GM21381 (cell line): ENCODE measurements at regions not wholly inside any gene's neighbourhood (a gene's known extent, or its start where the extent isn't known, plus 50 kb on each side); places are given as distances from the start of the nearest gene placed in this dataset.

Experiments
- ATAC-seq: cut with Tn5 transposase; IDR thresholded peaks from one replicate; pipeline ENCODE4 v1.9.1; 2021; ENCODE audit warnings: mild to moderate bottlenecking, moderate library complexity; ENCODE audit not compliant: unreplicated experiment

DNA sequence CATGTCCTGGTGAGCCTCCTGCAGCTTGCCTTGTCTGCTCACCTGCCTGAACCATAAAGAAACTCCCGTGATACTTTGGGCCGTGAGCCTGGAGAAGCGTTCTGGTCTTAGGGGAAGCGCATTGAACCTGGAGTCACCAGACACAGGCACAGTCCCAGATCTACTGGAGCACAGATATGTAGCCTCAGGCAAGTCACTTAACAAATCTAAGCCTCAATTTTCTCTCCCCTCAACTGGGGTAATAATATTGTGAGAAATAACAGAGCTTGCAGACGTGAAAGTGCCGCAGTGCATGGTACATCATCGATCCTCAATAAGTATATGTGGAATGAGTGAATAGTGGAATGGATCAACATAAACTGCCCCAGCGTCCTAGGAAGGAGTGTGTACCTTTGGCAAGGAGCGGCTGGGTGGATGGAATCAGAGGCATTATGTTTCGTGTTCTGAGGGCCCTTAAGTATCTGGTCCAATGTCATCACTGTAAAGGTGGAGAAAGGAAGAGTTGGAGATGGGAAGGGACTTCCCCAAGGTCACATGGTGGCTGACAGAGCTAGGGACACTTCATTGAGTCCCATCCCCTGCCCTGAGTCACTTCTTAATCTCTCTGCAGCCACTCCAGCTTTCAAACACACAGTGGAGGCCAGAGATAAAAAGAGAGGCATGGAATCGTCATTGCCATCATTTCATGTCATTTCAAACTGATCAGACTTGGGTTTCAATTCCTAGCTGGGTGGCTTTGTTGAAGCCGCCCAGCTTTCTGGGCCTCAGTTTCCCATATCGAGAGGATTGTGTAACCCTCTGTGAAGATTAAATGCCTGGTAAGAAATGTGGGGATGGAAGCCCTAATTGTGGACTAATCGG lies 172.4 kb downstream of the DDX1 start:
- ATAC-seq: no peak

DNA sequence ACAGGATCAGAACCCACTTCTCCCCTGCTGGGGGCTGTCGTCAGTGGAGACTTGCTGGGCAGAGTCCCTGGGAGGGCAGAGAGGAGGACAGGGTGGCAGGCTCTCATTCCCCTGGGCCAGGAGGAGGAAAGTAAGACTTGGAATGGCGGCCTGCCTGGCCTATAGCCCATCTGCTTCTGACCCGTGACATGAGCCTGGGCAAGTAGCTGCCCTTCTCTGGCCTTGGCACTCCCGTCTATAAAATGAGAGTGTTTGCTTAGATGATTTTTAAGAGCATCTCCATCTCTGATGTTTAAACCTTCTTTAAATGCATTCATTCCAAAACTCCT lies 173.0 kb downstream of the DDX1 start:
- no peak for ATAC-seq

DNA sequence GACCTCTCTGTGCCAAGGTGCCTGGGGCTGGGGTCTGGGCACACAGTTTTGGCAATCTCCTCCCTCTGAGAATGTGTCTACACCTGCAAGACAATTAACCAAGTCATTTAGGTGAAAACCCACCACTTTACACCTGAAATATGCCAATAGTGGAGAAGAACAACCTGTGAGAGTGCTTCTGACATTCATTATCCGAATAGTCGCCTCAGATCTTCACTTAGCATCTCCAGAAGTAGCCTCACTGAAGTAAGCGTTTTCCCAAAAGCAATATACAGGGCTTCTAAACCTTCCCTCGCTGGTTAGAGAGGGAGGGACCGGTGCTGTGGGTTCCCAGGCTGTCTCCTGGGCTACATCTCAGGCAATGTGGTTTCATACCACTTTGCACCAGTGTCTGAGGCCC lies 173.5 kb downstream of the DDX1 start:
- no peak for ATAC-seq

DNA sequence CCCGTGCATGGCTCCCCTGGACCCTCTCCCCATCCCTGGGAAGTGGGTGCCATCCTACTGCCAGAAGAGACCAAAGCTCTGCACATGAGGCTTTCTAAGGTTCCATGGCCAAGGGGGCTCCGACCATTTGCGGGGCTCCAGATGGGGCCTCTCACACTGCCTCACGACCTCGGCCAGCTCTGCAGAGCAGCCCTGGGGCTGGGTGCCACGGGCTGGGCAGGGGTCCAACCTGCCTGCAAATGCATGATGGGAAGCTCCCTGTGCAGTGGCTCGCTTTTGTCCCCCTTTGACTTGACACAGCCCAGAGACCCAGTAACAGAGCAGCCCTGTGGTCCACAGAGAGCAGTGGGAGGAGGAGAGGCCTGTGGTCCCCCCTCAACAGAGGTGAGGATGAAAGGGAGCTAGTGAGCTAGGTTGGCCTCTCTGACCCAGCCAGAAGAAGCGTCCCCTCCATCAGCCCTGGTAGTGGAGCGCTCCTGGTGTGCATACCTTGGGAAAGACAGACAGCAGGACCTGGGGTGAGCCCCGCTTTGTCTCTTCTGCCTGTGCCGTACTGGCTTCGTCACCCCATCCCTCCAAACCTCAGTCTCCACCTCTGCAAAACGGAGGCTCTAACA lies 174.1 kb downstream of the DDX1 start:
- no peak for ATAC-seq

DNA sequence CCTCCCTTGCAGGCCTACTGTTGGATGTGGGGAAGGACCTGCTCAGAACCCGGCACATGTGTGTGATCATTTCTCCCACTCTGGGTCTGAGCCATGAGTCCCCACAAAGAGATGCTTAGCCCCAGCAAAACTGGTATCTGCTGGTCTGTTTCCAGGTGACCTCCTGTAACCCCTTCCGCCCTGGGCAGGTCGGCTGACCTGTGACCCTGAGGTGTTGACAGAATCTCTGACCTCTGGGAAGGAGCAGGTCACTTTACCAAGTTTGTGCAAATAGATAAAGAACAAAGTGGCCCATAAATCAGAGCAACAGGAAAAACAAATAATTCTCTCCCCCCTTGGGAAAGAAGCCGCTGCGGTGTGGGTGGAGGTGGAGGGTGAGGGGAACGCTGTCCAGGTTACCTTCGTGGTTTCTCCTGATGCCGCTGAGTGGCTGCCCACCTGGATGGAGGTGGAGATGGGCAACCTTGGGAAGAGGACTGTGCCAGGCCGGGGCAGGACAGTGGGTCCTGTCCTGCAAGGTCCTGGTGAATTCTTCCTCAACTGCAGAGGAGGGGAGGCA lies 174.0 kb upstream of the MYCN start:
- ATAC-seq: no peak

DNA sequence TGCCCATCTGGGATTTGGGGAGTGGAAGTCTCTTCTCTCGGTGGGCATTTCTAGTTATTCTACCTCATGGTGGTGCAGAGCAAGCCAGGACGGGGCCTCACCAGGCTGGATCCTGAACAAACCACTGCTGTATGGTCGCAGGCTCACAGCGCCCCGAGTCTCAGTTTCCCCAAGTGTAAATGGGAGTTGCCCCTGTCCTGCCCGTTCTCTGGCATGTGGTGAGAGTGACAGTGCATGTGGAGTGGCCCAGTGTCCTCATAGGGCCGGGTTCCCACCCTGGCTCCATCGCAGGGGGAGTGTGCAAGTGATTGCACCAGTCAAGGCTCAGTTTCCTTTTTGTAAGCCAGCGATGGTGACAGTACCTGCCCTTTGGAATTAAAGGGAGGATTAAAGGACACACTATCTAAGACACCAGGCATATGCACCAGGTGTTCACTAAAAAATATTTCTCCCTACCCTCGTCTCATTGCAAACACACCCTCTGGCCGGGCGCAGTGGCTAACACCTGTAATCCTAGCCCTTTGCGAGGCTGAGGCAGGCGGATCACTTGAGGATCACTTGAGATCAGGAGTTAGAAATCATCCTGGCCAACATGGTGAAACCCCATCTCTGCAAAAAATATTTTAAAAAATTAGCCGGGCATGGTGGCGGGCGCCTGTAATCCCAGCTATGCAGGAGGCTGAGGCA lies 173.3 kb upstream of the MYCN start:
- no peak for ATAC-seq

DNA sequence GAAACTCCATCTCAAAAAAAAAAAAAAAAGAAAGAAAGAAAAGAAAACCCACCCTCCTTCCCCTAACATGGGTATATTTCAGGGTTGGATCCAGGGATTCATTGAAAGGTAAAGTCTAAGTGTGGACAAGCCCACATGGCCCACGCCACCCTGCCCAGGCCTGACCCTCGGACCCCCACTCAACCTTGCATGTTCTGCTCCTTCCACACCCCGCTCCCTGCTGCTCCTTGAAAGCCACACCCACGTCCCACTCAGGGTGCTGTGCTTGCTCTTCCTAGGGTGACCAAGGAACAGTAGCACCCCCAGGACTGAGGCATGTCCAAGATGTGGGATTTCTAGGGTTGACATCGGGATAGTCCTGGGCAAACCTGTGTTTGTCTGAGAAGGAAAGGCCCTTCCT lies 172.7 kb upstream of the MYCN start:
- no peak for ATAC-seq

DNA sequence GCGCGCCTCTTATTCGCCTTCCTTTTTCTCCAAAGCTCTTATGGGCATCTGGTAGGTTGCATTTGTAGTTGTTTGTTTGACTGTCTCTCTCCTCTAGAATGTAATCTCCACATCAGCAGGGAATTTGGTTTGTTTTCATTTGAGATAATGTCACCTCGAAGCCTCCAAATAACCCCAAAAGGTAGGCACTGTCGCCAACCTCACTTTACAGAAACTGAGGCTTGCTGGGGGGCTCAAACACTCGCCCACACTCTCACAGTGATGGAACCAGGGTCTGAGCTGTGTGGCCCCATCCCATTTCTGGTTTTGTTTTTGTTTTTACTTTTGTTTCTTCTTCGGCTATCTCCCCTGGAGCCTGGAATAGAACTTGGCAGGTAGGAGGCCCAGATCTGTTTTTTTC lies 172.2 kb upstream of the MYCN start:
- no peak for ATAC-seq

DNA sequence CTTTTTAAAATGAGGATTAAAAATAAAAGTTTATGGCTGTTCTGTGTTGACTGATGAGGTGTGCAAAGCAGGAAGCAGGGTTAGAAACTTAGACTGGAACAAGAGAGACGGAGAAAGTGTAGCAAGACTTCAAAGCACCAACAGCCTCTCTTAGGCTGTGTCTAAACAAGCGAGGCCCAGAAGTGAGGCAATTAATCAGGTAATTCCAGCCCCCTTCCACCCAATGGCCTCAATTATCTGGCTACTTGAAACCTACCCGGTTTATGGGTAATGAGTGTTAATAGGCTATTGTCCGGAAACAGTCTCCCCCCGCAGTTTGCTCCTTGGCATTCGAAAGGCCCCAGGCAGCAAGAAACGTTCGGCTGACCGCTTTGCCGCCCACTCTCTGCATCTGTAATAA lies 171.7 kb upstream of the MYCN start:
- no peak for ATAC-seq

DNA sequence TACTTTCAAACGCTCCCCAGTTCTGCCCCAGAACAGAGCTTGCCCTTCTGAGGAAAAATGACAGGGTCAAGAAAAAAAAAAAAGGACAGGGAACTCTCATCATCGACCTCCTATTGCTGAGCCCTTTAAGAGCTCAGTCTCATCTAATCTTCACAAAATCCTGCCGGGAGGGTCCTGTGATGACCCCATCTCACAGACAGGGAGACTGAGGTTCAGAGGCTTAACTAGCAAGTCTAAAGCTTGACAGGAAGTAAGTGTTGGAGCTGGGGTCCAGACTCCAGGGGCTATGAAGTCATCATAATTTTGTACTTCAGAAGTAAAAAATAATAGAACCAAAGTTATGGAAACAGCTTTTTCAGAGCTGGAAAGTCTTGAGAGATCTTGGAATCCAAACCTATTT lies 171.1 kb upstream of the MYCN start:
- ATAC-seq: no peak

DNA sequence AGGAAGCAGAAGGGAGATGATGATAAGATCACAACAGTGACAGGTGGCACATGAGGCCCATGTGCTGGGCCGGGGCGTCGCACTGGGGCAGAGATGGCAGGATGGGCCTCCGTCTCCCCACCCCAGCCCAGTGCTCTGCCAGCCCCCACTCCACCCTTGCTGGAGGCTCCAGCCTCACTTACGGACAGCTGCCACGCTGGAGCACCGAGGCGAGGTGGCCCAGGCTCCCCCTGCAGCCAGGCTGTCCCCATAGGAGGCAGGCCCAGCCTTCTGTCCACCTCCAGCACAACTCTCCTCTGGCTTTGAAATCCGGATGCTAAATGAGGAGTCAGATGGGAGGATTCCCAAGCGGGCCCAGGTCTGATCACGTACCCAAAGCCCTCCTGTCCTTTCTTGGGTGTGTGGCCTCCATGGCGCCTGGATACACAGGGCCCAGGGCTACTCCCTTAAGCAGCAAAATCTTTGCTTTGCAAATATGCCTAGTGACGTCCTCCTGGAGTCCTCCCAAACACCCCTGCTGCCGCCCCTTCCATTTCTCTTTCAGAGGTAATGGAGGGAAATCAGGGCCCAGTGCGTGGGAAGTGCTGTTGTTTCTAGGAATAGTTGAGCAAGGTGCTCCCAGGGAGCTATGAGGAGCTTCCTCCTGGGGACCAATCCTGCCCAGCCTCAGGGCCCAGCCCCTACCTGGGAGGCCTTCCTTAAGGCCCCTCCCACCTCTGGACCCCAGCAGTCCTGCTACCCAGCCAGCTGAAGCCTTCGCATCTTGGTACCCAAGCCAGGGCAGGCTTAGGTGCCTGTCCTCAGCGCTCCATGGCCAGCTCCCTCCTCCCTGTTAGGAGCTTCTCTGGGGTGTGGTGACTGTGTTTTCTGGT lies 170.4 kb upstream of the MYCN start:
- ATAC-seq: no peak

DNA sequence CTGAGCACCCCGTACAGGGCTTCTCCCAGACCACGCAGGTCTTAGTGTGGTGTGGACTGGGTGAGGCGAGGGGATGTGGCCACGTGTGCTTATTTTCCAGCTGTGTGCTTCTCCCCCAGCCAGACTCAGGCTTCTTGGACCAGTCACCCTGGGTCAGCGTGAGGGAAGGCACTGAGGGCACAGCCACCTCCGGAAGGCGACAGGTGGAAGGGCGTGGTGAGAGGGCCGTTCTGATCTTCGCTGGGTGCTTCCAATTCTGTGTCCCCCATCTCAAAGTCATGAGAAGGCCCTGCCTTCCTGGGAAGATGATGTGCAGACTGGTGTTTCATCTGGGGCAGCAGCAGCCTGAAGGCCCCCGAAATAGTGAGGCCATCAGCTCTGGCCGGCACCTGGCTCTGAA lies 169.7 kb upstream of the MYCN start:
- ATAC-seq: no peak

DNA sequence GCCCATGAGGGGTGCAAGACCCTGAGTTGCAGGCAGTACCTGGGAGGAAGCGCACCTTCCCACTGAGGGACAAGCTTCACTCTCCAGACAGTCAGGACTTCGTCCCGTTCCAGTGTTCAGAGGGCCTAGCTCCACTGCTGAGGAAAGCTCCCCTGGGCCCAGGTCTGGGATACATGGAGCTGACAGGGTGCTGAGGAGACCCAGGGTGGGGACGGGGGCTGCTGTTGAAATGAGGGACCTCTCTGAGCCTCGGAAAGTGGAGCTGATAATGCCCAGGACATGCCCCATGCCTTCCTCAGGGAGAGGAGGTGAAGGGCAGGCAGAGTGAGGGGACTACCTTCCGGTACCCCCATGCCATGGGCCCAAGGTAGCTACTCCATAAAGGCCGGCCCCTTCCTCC lies 169.2 kb upstream of the MYCN start:
- no peak for ATAC-seq

DNA sequence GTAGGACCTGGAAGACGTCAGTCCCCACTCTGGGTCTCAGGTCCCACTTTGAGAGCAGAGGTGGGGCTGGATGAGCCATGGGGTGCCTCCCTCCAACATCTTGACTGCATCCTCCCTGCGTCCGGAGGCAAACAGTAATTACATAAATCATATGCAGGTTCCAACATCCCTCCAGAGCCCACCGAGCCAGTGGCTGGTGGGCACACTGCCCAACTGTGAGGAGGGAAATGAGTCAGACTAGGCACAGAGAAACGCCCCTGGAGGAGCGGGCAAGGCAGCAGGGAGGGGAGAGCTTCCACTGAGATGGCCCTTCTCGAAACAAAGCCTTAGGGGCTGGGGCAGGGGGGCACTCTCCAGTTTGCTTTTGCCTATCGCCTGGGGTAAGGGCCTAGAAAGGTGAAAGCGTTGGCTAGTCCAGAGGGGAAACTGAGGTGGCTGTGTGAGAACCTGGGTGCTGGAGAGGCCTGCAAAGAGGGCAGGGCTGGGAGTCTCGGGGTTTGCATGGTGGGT lies 168.2 kb upstream of the MYCN start:
- no peak for ATAC-seq

DNA sequence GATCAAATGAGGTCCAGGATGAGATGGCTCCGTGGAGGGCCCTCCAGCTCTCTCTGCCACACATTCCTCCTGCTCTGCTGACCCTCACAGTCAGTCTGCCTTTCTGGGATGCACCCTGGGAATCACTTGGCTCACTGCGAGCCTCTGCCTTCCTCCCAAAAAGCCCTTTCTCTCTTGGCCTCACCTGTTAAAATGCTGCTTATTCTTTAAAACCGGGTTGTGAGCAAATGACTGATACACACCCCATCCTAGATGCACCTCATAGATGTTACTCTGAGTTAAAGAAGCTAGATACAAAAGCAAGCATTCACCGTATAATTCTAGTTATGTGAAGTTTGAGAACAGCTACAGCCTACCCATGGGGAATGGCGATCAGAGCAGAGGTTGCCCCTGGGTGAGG lies 167.7 kb upstream of the MYCN start:
- ATAC-seq: no peak

DNA sequence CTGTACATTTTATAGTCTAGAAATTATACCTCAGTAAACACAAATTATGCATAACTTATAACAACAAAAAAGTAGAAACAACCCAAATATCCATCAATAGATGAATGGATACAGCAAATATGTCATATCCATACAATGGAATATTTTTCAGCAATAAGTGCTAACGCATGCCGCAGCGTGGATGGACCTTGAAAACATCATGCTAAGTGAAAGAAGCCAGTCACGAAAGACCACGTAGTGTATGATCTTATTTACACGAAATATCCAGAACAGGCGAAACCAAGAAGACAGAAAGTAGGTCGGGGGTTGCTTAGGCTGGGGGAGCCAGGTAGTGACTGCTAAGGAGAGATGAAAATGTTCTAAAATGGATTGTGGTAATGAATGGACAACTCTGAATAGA lies 167.1 kb upstream of the MYCN start:
- ATAC-seq: no peak

DNA sequence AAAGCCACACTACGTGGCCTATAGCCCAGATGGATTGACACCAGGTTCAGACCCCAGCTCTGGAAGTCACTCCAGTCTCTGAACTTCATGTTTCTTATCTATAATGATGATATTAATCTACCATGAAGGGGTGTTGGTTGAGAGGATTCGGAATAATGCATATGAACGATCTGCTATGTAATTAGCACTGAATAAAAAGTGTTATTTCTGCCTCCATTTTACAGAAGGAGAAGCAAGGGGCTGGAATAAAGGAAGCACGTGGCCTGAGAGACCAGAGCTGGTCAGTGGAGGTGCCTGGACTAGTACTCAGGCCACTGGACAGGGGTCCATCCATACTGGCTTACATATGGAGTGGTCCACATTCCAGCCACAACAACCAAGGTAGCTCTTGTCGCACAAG lies 166.5 kb upstream of the MYCN start:
- no peak for ATAC-seq

DNA sequence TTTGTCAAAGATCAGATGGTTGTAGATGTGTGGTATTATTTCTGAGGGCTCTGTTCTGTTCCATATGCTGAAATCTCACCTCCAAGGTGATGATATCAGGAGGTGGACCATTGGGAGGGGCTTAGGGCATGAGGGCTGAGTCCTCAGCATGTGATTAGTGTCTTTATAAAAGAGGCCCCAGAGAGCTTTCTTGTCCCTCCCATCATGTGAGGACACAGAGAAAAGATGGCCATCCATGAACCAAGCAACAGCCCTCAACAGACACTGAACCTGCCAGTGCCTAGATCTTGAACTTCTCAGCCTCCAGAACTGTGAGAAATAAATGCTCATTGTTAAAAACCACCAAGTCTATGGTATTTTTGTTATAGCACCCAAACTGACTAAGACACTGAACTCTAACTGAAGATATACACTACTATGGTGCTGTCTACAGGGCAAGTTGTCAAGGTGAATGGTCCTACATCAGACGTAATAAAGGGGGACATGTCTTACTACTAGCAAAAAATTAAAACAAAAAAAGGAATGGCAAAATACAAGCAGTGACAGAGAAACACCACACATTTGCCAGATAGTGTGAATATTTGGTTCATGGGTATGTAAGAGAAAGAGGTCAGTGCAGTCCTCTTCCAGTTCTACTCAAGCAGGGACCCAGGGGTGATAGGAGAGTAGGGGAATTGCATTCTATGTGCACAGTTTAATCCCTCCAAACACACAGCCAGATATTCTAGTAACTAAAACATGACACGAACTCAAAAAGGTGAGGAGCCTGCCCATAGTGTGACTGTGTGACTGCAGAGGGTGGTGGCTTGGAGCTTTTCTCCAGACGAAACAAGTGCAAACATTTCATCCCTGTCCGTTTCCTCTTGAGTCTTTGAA lies 164.4 kb upstream of the MYCN start:
- ATAC-seq: no peak

DNA sequence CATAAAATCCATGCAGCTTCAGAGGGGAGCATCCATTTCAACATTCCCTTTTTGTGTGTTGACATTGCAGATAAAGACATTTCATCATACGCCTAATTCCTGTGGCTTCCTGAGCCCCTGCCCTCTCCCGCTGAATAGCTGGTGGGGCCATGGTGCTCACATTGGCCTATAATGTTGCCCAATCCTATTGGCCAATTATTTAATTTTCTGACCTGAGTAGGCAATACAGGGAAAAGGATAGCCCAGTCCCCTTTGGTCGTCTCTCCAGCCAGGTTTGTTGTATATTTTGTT lies 163.8 kb upstream of the MYCN start:
- no peak for ATAC-seq
